NB4 (cell line): ENCODE measurements at regions not wholly inside any gene's neighbourhood (a gene's known extent, or its start where the extent isn't known, plus 50 kb on each side); places are given as distances from the start of the nearest gene placed in this dataset.

Experiments used
- CTCF ChIP-seq: IDR thresholded peaks from one replicate; pipeline ENCODE4 v1.5.1; 2012; ENCODE audit warnings: low read depth, low read length
- POLR2A ChIP-seq: IDR thresholded peaks from 2 replicates; pipeline ENCODE4 v1.6.1; 2011; ENCODE audit warnings: mild to moderate bottlenecking; ENCODE audit not compliant: insufficient read length; ENCODE audit errors: extremely low read depth

DNA sequence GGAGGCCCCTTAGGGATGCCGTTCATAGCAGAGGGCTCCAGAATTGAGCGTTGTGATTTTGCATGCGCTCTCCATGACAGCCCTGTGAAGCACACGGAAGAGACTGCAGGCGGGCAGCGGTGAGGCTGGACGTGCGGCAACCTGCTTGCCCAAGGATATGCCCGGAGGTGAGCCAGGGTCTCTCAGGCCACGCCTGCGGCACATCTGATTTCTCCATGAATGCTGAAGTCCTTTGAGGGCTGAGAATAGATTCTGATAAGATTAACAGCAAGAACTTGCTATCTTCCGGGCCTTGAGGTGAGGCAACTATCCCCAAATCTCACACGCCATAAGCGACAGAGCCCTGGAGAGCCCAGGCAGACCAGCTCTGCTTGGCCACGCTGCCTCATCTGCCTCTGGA lies 55.6 kb upstream of the LAMA1 start:
- TF ChIP-seq CTCF (no peak), POLR2A (no peak)
